ENCODE measurements at regions not wholly inside any gene's neighbourhood (a gene's known extent, or its start where the extent isn't known, plus 50 kb on each side); places are given as distances from the start of the nearest gene placed in this dataset.
"Not testable (repeated sequence)": the region's sequence is repeated elsewhere in the genome, so short reads cannot be mapped to it uniquely, and the experiment has no call there.

- DNase-seq = no peak
These were observed 55.1 kb upstream of the STARD13 start for GRCh38 chr13:33340631-33341030.

- DNase-seq = peak; percentile 25
These were observed 56.4 kb upstream of the STARD13 start for GRCh38 chr13:33341861-33342452.

GRCh38 chr13:33345842-33346241 is 60.3 kb upstream of the STARD13 start:
- no peak for DNase-seq

DNA sequence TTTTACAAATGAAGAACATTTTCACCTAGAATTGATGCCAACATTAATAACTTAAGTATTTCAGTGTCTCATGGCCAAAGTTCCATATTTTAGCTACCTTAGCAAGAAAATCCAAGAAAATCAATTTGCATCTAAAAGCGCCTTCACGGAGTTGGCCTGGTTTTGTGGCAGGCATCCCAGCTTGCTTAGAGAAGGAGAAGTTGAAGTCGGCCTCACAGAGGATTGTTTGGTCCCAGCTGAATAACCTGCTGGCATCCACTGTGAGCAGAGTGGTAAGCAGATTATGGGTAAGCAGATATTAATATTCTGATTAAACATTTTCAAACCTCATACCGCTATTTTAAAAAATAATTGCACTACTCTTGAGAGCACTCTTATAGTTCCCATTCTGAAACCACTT is 62.3 kb upstream of the STARD13 start:
- DNase-seq = peak; percentile 34

- no peak for DNase-seq
These were observed 62.8 kb upstream of the STARD13 start for GRCh38 chr13:33348366-33348765.

- DNase-seq = peak; percentile 49
These were observed 63.9 kb upstream of the STARD13 start for GRCh38 chr13:33349288-33349985.

DNA sequence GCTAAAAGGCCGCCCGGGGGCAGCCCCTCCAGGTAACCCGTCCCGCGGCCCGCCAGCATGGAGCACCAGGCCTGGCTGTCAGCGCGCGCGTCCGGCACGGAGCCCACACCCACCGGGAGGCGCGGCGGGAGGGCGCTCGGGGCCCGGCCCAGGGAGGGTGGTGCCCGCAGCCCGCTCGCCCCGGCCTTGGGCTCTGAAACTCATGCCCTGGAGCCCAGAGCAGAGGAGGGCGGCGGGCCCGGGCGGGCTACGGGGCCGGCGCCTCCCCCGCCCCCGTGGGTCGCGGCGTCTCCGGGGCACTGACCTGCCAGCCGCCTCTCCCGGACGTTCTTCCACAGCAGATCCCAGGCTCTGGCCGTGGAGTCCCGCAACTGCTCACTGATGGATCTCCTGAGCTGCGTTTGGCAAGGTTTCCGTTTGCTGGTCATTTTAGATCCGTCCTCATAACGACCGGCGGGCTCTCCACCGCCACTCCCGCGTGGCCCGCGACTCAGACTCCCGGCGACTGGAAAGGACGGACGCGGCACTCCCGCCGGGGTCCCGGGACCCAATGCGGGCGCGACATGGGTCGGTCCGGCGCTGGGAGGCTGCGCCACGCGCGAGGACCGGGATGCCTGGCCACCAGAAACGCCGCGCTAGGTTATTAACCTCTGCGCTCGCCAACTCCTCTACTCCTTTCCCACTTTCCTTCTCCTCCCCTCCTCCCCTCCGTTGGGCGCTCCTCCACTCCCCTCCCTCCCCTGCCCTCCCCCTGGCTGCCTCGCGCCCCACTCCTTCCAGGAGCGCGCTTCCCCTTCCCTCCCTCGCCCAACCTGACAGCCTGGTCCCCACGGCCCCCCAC is 64.7 kb upstream of the STARD13 start:
- DNase-seq = peak; percentile 51

- DNase-seq = peak; percentile 18
These were observed 65.8 kb upstream of the STARD13 start for GRCh38 chr13:33351319-33351718.

DNA sequence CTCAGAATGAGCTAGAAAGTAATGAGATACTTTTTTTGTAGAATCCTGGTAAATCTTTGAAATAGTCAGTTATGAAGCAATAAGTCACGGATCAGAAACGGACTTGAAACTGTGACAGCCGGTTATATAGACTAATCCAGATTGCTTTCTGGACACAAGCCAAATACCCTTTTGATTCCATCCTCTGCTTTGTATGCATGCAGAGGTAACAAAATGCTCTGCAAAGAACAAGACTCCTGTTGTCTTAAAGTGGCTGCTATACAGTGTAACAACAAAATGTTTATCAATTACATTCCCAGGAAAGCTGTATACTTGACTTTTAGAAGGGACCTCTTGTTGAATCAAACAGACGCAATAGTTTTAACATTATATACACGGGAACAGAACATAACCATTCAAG is 66.5 kb upstream of the STARD13 start:
- DNase-seq = peak; percentile 76

GRCh38 chr13:33352526-33352925 is 67.0 kb upstream of the STARD13 start:
- peak; percentile 45 for DNase-seq

- DNase-seq = no peak
These were observed 67.7 kb upstream of the STARD13 start for GRCh38 chr13:33353210-33353609.

DNA sequence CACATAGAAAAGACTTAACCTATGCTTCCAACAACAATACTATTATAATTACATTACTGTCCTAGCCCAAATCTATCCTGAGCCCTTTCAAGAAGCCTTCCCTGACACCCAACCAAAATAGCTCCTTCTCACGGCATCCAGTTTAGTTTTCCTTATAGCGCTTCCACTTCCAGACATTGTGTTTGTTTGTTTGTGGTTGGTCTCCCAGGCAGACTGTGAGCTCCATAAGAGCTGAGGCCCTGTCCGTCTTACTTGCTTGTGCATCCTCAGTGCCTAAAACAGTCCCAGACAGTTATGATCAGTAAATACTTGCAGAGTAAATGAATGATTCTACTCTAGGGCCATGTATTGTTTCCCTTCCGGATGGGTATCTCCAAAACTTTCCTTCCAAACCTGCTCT is 68.1 kb upstream of the STARD13 start:
- no peak for DNase-seq

- no peak for DNase-seq
These were observed 69.8 kb upstream of the STARD13 start for GRCh38 chr13:33355201-33355895.

GRCh38 chr13:33358076-33358475 is 72.5 kb upstream of the STARD13 start:
- DNase-seq = not testable (repeated sequence)

DNA sequence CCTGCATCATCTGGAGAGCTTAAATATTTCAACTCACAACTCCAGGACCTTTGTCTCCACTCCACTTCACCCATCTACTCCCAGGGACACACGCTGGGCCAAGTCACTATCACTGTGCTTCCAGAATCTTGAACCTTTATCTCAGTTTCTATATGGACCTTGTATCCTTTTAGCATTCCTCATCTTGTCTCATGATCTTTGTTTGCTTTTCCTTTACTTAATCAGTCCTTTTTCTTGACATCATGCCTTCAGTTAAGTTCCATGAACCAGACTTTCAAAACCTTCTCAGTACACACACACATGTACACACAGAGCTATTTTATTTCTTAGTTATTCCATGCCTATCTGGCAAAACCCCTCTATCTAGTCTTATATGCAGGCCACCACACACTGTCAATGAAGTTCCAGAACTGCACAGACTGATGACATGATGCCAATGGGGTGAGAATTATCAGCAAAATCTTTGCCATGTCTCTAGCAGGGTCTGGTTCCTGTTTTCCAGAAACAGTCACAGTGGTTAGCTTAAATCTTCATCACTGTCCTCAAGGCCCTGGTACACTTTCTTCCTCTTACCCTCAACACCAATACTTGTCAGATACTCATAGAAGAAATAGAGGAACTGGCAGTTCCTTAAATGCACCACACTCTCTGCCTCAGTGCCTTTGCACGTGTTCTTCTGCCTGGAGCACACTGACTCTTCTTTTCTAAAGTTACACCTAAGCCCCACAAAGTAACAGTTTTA is 77.6 kb upstream of the STARD13 start:
- no peak for DNase-seq

GRCh38 chr13:33364192-33364591 is 78.6 kb upstream of the STARD13 start:
- no peak for DNase-seq

- DNase-seq = peak; percentile 46
These were observed 81.0 kb upstream of the STARD13 start for GRCh38 chr13:33366469-33367062.

DNA sequence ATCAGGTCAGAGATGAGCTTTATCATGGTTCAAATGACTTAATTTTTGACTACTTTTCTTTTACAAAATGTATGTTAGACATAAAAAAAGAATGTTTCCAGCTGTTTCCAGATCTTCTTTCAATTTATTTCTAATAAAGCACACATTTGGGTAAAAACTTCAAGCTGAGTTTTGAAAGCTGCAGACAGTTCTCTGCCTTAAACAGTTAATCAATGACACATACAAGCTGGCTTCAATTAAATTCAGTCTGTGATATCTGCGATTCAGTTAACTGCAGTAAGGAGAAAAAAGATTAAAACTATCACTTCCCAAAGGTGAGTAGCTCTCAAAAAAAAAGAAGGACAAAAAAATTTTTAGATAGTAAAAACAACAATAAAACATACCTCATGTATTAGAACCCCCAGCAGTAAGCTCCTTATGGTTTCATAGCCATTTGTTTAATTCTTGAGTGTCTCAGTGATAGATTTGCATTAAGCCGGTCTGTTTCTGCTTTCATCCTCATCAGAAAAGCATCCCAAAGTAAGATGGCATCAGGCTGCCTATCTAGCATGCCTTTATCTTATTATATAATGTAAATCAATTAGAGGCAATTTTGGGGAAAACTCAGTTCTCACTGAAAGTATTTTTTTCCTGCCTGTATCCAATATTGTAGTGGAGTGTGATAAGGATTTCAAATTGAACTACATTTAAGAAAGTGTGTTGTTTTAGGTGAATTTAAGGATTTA is 81.8 kb upstream of the STARD13 start:
- DNase-seq = no peak

- peak; percentile 38 for DNase-seq
These were observed 82.4 kb upstream of the STARD13 start for GRCh38 chr13:33367926-33368325.

GRCh38 chr13:33369073-33369472 is 83.5 kb upstream of the STARD13 start:
- peak; percentile 93 for DNase-seq

- DNase-seq = no peak
These were observed 86.8 kb upstream of the STARD13 start for GRCh38 chr13:33372251-33372919.

Data from DMS79 treated with DMSO at 0.1 percent for 48 hours (cell line).